ENCODE measurements at regions not wholly inside any gene's neighbourhood (a gene's known extent, or its start where the extent isn't known, plus 50 kb on each side); places are given as distances from the start of the nearest gene placed in this dataset.

GRCh38 chr13:18993884-18994660 lies 187.6 kb downstream of the TUBA3C start:
- TF ChIP-seq, protein P1, sequence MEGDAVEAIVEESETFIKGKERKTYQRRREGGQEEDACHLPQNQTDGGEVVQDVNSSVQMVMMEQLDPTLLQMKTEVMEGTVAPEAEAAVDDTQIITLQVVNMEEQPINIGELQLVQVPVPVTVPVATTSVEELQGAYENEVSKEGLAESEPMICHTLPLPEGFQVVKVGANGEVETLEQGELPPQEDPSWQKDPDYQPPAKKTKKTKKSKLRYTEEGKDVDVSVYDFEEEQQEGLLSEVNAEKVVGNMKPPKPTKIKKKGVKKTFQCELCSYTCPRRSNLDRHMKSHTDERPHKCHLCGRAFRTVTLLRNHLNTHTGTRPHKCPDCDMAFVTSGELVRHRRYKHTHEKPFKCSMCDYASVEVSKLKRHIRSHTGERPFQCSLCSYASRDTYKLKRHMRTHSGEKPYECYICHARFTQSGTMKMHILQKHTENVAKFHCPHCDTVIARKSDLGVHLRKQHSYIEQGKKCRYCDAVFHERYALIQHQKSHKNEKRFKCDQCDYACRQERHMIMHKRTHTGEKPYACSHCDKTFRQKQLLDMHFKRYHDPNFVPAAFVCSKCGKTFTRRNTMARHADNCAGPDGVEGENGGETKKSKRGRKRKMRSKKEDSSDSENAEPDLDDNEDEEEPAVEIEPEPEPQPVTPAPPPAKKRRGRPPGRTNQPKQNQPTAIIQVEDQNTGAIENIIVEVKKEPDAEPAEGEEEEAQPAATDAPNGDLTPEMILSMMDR (IDR thresholded peaks at IDR 0.05): no peak
- TF ChIP-seq POLR2AphosphoS5 (IDR thresholded peaks at IDR 0.05; ENCODE audit: insufficient read depth in 1 of 2, low read depth in 1 of 2): no peak
- no peak for TF ChIP-seq POLR2A (IDR thresholded peaks at IDR 0.05)
